ENCODE measurements at regions not wholly inside any gene's neighbourhood (a gene's known extent, or its start where the extent isn't known, plus 50 kb on each side); places are given as distances from the start of the nearest gene placed in this dataset.
"Not testable (repeated sequence)": the region's sequence is repeated elsewhere in the genome, so short reads cannot be mapped to it uniquely, and the experiment has no call there.

DNA sequence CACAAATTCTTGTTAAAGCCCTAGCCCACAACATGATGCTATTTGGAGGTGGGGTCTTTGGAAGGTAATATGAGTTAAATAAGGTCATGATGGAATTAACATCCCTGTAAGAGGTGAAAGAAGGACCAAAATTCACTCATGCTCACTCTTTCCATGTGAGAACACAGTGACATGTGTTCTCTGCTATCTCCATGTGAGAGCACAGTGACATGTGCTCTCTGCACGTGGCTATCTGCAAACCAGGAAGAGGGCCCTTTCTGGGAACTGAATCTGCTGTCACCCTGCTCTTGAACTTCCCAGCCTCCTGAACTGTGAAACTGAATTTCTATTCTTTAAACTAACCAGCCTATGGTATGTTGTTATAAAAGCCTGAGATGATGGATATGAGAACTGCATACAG, 1159.4 kb upstream of the ADGRB3 start:
- TF ChIP-seq EZH2phosphoT487 (IDR thresholded peaks at IDR 0.05; ENCODE audit: low read depth, severe bottlenecking, unreplicated experiment) (no peak), EZH2 (IDR thresholded peaks at IDR 0.05; ENCODE audit: borderline replicate concordance) (no peak)
- TF ChIP-seq, protein P1, sequence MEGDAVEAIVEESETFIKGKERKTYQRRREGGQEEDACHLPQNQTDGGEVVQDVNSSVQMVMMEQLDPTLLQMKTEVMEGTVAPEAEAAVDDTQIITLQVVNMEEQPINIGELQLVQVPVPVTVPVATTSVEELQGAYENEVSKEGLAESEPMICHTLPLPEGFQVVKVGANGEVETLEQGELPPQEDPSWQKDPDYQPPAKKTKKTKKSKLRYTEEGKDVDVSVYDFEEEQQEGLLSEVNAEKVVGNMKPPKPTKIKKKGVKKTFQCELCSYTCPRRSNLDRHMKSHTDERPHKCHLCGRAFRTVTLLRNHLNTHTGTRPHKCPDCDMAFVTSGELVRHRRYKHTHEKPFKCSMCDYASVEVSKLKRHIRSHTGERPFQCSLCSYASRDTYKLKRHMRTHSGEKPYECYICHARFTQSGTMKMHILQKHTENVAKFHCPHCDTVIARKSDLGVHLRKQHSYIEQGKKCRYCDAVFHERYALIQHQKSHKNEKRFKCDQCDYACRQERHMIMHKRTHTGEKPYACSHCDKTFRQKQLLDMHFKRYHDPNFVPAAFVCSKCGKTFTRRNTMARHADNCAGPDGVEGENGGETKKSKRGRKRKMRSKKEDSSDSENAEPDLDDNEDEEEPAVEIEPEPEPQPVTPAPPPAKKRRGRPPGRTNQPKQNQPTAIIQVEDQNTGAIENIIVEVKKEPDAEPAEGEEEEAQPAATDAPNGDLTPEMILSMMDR (IDR thresholded peaks at IDR 0.05; ENCODE audit: poor library complexity), result no peak
- no peak overlapping the region for H2AFZ ChIP-seq
- H4K20me1 ChIP-seq (ENCODE audit: insufficient read depth, poor library complexity, severe bottlenecking), result no peaks in the 10 kb centered on the region
- H3K4me1 ChIP-seq (ENCODE audit: insufficient read depth), result no peaks in the 10 kb centered on the region
- H3K27ac ChIP-seq, result no peak overlapping the region
- no peak overlapping the region for H3K4me3 ChIP-seq
- no peaks in the 10 kb centered on the region for H3K27me3 ChIP-seq
- WGBS (ENCODE audit: low lambda C conversion rate, missing lambda C conversion rate), result 60% methylated on average over 1 of the region's 1 CpG
- no peak overlapping the region for H3K4me2 ChIP-seq
- no peaks in the 10 kb centered on the region for H3K36me3 ChIP-seq (replicated peaks; ENCODE audit: insufficient read depth, low read depth)
- no peaks in the 10 kb centered on the region for H3K9me3 ChIP-seq (ENCODE audit: low read depth)
- no peaks in the 10 kb centered on the region for H3K79me2 ChIP-seq
- no peaks in the 10 kb centered on the region for H3K9me2 ChIP-seq (replicated peaks; ENCODE audit: insufficient read depth)
- no peak for DNase-seq (ENCODE audit: low spot score)

DNA sequence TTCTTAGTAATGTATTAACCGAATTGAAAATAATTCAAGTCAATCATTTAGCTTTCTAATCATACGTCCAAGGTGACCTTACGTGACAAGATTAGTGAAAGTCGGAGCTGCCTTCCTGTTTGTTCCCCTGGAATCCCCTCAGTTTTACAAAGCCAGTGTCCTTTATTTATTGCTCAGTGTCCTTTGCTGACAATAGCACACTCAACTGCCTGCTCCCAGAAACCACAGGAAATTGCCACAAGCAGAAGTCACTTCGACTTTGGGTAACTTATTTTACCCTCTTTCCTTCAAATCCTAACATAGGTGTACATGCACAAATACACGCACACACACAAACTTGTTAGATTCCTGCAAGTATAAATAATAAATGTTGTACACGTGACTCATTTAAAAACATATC, 1167.7 kb upstream of the ADGRB3 start:
- no peak overlapping the region for H3K4me3 ChIP-seq
- no peaks in the 10 kb centered on the region for H3K9me3 ChIP-seq (ENCODE audit: low read depth)
- DNase-seq (ENCODE audit: low spot score), result no peak
- H2AFZ ChIP-seq, result no peak overlapping the region
- H3K27me3 ChIP-seq, result no peaks in the 10 kb centered on the region
- H3K4me1 ChIP-seq (ENCODE audit: insufficient read depth), result no peaks in the 10 kb centered on the region
- no peaks in the 10 kb centered on the region for H4K20me1 ChIP-seq (ENCODE audit: insufficient read depth, poor library complexity, severe bottlenecking)
- WGBS (ENCODE audit: low lambda C conversion rate, missing lambda C conversion rate), result 93% methylated on average over 7 of the region's 7 CpGs
- H3K36me3 ChIP-seq (replicated peaks; ENCODE audit: insufficient read depth, low read depth), result no peaks in the 10 kb centered on the region
- H3K27ac ChIP-seq, result no peak overlapping the region
- H3K79me2 ChIP-seq, result no peaks in the 10 kb centered on the region
- H3K4me2 ChIP-seq, result no peak overlapping the region
- H3K9me2 ChIP-seq (replicated peaks; ENCODE audit: insufficient read depth), result no peaks in the 10 kb centered on the region
- TF ChIP-seq EZH2 (IDR thresholded peaks at IDR 0.05; ENCODE audit: borderline replicate concordance), result no peak
- no peak for TF ChIP-seq EZH2phosphoT487 (IDR thresholded peaks at IDR 0.05; ENCODE audit: low read depth, severe bottlenecking, unreplicated experiment)
- TF ChIP-seq, protein P1 (IDR thresholded peaks at IDR 0.05; ENCODE audit: poor library complexity), result no peak

DNA sequence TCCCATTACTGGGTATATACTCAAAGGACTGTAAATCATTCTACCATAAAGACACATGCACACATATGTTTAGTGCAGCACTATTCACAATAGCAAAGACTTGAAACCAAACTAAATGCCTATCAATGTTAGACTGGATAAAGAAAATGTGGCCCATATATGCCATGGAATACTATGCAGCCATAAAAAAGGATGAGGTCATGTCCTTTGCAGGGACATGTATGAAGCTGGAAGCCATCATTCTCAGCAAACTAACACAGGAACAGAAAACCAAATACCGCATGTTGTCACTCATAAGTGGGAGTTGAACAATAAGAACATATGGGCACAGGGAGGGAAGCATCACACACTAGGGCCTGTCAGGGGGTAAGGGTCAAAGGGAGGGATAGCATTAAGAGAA, 1172.4 kb upstream of the ADGRB3 start:
- H3K9me3 ChIP-seq (ENCODE audit: low read depth); DNase-seq (ENCODE audit: low spot score); H3K4me2 ChIP-seq: not testable (repeated sequence)

DNA sequence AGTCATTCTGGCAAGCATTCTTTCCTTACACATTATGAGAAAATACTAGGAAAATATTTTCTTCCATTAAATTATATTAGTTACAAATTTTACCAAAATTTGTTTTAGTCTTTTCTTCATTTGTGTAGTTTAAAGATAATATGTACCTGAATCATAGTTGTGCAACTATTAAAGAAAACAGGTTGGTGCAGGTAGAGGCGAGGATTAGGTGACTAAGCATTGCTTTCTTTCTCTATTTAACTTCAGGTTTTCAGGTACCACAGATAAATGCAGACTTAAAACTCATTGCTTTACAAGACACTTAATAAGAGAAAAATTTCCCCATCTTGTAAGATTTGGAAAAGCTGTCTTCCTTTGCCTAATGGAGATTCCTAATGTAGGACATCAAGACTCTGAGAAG, 1175.5 kb upstream of the ADGRB3 start:
- H2AFZ ChIP-seq, result no peak overlapping the region
- H3K4me1 ChIP-seq (ENCODE audit: insufficient read depth), result no peaks in the 10 kb centered on the region
- H3K9me3 ChIP-seq (ENCODE audit: low read depth), result no peaks in the 10 kb centered on the region
- 84% methylated on average over 1 of the region's 1 CpG for WGBS (ENCODE audit: low lambda C conversion rate, missing lambda C conversion rate)
- DNase-seq (ENCODE audit: low spot score), result no peak
- no peaks in the 10 kb centered on the region for H4K20me1 ChIP-seq (ENCODE audit: insufficient read depth, poor library complexity, severe bottlenecking)
- TF ChIP-seq EZH2 (IDR thresholded peaks at IDR 0.05; ENCODE audit: borderline replicate concordance) (no peak), EZH2phosphoT487 (IDR thresholded peaks at IDR 0.05; ENCODE audit: low read depth, severe bottlenecking, unreplicated experiment) (no peak)
- TF ChIP-seq, protein P1 (IDR thresholded peaks at IDR 0.05; ENCODE audit: poor library complexity), result no peak
- no peaks in the 10 kb centered on the region for H3K27me3 ChIP-seq
- H3K9me2 ChIP-seq (replicated peaks; ENCODE audit: insufficient read depth), result no peaks in the 10 kb centered on the region
- H3K4me3 ChIP-seq, result no peak overlapping the region
- no peak overlapping the region for H3K4me2 ChIP-seq
- H3K27ac ChIP-seq, result no peak overlapping the region
- no peaks in the 10 kb centered on the region for H3K79me2 ChIP-seq
- H3K36me3 ChIP-seq (replicated peaks; ENCODE audit: insufficient read depth, low read depth), result no peaks in the 10 kb centered on the region

More for the DNA sequence above, 1172.4 kb upstream of the ADGRB3 start:
- not testable (repeated sequence) for H3K9me2 ChIP-seq (replicated peaks; ENCODE audit: insufficient read depth); H3K27me3 ChIP-seq; H4K20me1 ChIP-seq (ENCODE audit: insufficient read depth, poor library complexity, severe bottlenecking); H3K4me1 ChIP-seq (ENCODE audit: insufficient read depth); H3K79me2 ChIP-seq; H2AFZ ChIP-seq; H3K27ac ChIP-seq; H3K36me3 ChIP-seq (replicated peaks; ENCODE audit: insufficient read depth, low read depth); H3K4me3 ChIP-seq
- 96% methylated on average over 1 of the region's 1 CpG for WGBS (ENCODE audit: low lambda C conversion rate, missing lambda C conversion rate)

All from hepatocyte (in vitro differentiated cells).